Endodermal cell (in vitro differentiated cells): ENCODE measurements at regions not wholly inside any gene's neighbourhood (a gene's known extent, or its start where the extent isn't known, plus 50 kb on each side); places are given as distances from the start of the nearest gene placed in this dataset.
A peak's percentile ranks its signal among the peaks of the same experiment; 100 is the strongest.

Experiments
- DNase-seq: peaks from one replicate; pipeline ENCODE4 v3.0.0-alpha.2; 2017
- H3K27ac ChIP-seq: 2 replicates; pipeline ENCODE4 v1.5.1; 2013; ENCODE audit warnings: mild to moderate bottlenecking, low read depth, low read length, moderate library complexity
- H3K27me3 ChIP-seq: 2 replicates; pipeline ENCODE4 v1.6.1; 2013; ENCODE audit warnings: mild to moderate bottlenecking, low read length, moderate library complexity; ENCODE audit not compliant: insufficient read depth, control insufficient read depth, poor library complexity, severe bottlenecking
- H3K36me3 ChIP-seq: 2 replicates; pipeline ENCODE4 v1.7.0; 2013; ENCODE audit warnings: mild to moderate bottlenecking, low read length, moderate library complexity; ENCODE audit not compliant: control insufficient read depth, insufficient read depth
- H3K4me1 ChIP-seq: one replicate; pipeline ENCODE4 v1.7.0; 2013; ENCODE audit warnings: low read length; ENCODE audit not compliant: control insufficient read depth, insufficient read depth
- H3K4me3 ChIP-seq: 2 replicates; pipeline ENCODE4 v1.5.1; 2013; ENCODE audit warnings: mild to moderate bottlenecking, low read length, moderate library complexity
- H3K9ac ChIP-seq: 2 replicates; pipeline ENCODE4 v1.6.1; 2013; ENCODE audit warnings: mild to moderate bottlenecking, low read length, moderate library complexity; ENCODE audit not compliant: poor library complexity, severe bottlenecking; ENCODE audit errors: extremely low read depth
- H3K9me3 ChIP-seq: 2 replicates; pipeline ENCODE4 v1.6.1; 2013; ENCODE audit warnings: mild to moderate bottlenecking, low read length, moderate library complexity; ENCODE audit not compliant: control insufficient read depth
- H3K27ac Mint-ChIP-seq: 2 replicates; pipeline ENCODE4 v1.8.0; 2020; ENCODE audit warnings: mixed read lengths
- H3K27me3 Mint-ChIP-seq: 2 replicates; pipeline ENCODE4 v1.8.0; 2021; ENCODE audit warnings: mild to moderate bottlenecking, mixed read lengths; ENCODE audit not compliant: insufficient read depth
- H3K36me3 Mint-ChIP-seq: 2 replicates; pipeline ENCODE4 v1.8.0; 2020; ENCODE audit warnings: low read depth, mixed read lengths
- H3K4me1 Mint-ChIP-seq: 2 replicates; pipeline ENCODE4 v1.8.0; 2020; ENCODE audit warnings: mixed read lengths
- H3K4me3 Mint-ChIP-seq: 2 replicates; pipeline ENCODE4 v1.8.0; 2020; ENCODE audit warnings: mild to moderate bottlenecking, moderate library complexity, mixed read lengths
- H3K9me3 Mint-ChIP-seq: 2 replicates; pipeline ENCODE4 v1.8.0; 2020; ENCODE audit warnings: mild to moderate bottlenecking, mixed read lengths
- WGBS, 2 experiments: methylation state at CpG; one replicate each; pipeline versions ENCODE4 v1.1.5 to v1.1.7; 2013; ENCODE audit warnings: missing lambda C conversion rate in 2 of 2, mixed read lengths in 1 of 2; ENCODE audit not compliant: insufficient coverage in 1 of 2, insufficient read length in 1 of 2; 5-methylcytosine and 5-hydroxymethylcytosine counted together
- TF ChIP-seq, protein P1 (sequence below): fragments of 200-600 bp; sonication (generic); conservative IDR thresholded peaks from 2 replicates; pipeline ENCODE4 v1.5.0; 2021; ENCODE audit warnings: antibody characterized with exemption, mild to moderate bottlenecking

DNA sequence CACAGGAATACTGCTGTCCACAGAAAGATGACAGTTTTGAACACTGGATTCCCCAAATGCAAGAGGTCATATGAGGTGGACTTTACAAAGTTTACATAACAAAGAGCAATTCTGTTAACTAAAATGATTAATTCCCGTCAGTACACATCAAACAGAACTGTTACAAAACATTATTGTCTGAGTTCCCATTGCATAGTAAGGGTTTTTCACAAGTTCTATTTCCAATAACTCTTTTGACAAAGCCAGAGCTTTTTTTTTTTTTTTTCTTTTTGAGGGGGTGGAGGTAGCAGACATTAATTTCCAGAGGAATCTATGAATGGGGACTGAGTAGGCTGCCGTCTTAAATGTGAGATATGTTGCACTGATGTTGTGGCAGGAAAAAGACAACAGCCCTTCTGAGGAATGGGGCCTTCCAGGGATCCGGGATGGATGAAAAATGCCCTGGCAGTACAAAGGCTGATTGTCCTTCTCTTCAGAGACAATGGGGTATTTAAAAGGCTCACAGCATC, 178.1 kb upstream of the KBTBD8 start:
- no peaks in the 10 kb centered on the region for H3K27me3 Mint-ChIP-seq
- peaks cover 25% of the 10 kb centered on the region for H3K4me1 ChIP-seq
- no peaks in the 10 kb centered on the region for H3K36me3 ChIP-seq
- DNase-seq = no peak
- no peaks in the 10 kb centered on the region for H3K36me3 Mint-ChIP-seq
- no peaks in the 10 kb centered on the region for H3K9me3 ChIP-seq
- no peak overlapping the region for H3K4me3 ChIP-seq
- H3K9me3 Mint-ChIP-seq = no peaks in the 10 kb centered on the region
- no peak overlapping the region for H3K9ac ChIP-seq
- no peak overlapping the region for H3K4me3 Mint-ChIP-seq
- H3K27ac Mint-ChIP-seq = no peak overlapping the region
- peaks cover 50% of the 10 kb centered on the region for H3K4me1 Mint-ChIP-seq
- H3K27ac ChIP-seq = peak overlapping the region; percentile 66
- WGBS, 2 experiments = 48 to 63% methylated on average over 2 to 3 of the region's 3 CpGs
- TF ChIP-seq, protein P1, sequence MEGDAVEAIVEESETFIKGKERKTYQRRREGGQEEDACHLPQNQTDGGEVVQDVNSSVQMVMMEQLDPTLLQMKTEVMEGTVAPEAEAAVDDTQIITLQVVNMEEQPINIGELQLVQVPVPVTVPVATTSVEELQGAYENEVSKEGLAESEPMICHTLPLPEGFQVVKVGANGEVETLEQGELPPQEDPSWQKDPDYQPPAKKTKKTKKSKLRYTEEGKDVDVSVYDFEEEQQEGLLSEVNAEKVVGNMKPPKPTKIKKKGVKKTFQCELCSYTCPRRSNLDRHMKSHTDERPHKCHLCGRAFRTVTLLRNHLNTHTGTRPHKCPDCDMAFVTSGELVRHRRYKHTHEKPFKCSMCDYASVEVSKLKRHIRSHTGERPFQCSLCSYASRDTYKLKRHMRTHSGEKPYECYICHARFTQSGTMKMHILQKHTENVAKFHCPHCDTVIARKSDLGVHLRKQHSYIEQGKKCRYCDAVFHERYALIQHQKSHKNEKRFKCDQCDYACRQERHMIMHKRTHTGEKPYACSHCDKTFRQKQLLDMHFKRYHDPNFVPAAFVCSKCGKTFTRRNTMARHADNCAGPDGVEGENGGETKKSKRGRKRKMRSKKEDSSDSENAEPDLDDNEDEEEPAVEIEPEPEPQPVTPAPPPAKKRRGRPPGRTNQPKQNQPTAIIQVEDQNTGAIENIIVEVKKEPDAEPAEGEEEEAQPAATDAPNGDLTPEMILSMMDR = no peak
- H3K27me3 ChIP-seq = no peaks in the 10 kb centered on the region

DNA sequence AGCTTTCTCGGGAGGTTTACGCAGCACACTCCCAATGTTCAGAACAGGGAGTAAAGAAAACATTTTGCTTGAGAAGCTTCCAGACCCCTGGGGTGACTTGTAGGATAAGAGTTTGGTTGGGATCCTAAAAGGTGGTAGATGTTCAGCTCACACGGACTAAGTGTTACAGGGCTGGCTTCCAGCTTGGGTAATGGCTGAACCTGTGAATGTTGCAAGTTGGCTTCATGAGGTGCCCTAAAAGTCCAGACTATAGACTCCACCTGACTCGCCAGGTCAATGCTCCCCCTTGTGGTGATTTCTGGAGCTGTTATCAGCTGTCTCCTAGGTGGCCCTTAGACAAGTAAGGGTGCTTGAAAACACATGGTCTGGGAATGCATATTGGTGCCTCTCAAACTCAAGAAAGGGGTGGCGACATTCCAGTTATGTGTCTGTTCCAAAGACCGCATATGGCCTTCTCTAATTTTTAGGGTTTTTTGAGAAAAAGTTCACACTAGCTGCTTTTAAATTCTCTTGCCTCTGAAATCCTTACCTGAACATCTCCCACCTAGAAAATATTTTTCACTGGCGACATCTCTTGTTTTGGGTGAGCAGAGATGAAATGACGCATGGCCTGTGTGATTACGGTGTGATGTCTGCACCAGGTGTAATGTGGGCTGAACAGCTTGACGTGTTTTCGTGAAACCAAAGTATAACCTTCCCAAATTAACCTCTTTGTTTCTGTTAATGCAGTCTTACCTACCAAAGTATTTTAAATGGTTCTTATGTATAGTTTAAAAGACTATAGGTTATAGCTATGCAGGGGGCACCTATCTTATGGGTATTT, 175.7 kb upstream of the KBTBD8 start:
- no peaks in the 10 kb centered on the region for H3K36me3 ChIP-seq
- H3K9me3 ChIP-seq = no peaks in the 10 kb centered on the region
- H3K4me1 ChIP-seq = peaks cover 17% of the 10 kb centered on the region
- H3K27ac Mint-ChIP-seq = no peak overlapping the region
- DNase-seq = peak; percentile 94
- 83 to 85% methylated on average over 4 to 11 of the region's 11 CpGs for WGBS, 2 experiments
- peaks cover 41% of the 10 kb centered on the region for H3K4me1 Mint-ChIP-seq
- H3K36me3 Mint-ChIP-seq = no peaks in the 10 kb centered on the region
- no peak overlapping the region for H3K9ac ChIP-seq
- TF ChIP-seq, protein P1 = peak; percentile 89
- no peak overlapping the region for H3K4me3 ChIP-seq
- H3K4me3 Mint-ChIP-seq = no peak overlapping the region
- no peaks in the 10 kb centered on the region for H3K27me3 ChIP-seq
- no peaks in the 10 kb centered on the region for H3K9me3 Mint-ChIP-seq
- H3K27ac ChIP-seq = no peak overlapping the region
- no peaks in the 10 kb centered on the region for H3K27me3 Mint-ChIP-seq

DNA sequence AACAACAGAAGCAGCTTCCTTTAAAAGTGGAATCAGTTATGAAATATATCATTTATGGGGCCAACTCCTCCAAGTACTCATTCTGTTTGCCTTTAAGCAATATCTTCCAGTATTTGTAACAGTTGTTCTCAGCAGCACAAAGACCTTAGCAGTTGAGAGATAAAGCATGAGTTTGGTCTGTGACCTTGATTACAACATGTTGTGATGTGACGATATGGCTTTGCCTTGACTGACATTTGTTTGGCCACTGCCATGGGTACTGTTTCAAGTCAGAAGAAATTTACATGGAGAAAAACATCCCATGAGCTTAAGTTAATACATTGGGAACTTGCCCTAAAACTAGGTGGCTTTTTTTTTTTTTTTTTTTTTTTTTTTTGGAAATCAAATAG, 175.1 kb upstream of the KBTBD8 start:
- TF ChIP-seq, protein P1 = no peak

More for the DNA sequence above, 175.1 kb upstream of the KBTBD8 start:
- peaks cover 39% of the 10 kb centered on the region for H3K4me1 Mint-ChIP-seq
- H3K27ac Mint-ChIP-seq = no peak overlapping the region
- Histone ChIP-seq H3K4me1 (peaks cover 17% of the 10 kb centered on the region), H3K36me3 (no peaks in the 10 kb centered on the region), H3K9me3 (no peaks in the 10 kb centered on the region), H3K27me3 (no peaks in the 10 kb centered on the region), H3K4me3 (no peak overlapping the region), H3K9ac (no peak overlapping the region), H3K27ac (no peak overlapping the region)
- DNase-seq = no peak
- H3K27me3 Mint-ChIP-seq = no peaks in the 10 kb centered on the region
- H3K4me3 Mint-ChIP-seq = no peak overlapping the region
- H3K9me3 Mint-ChIP-seq = no peaks in the 10 kb centered on the region
- H3K36me3 Mint-ChIP-seq = no peaks in the 10 kb centered on the region
- 81 to 100% methylated on average over 1 of the region's 1 CpG for WGBS, 2 experiments
